ENCODE measurements at regions not wholly inside any gene's neighbourhood (a gene's known extent, or its start where the extent isn't known, plus 50 kb on each side); places are given as distances from the start of the nearest gene placed in this dataset.

- intact Hi-C loops (cut with micrococcal nuclease), result no loop called here
- no peak overlapping the region for H2AFZ ChIP-seq (ENCODE audit: insufficient read depth, low read depth, low read length, poor library complexity, severe bottlenecking)
- no peak overlapping the region for H3K27ac ChIP-seq (ENCODE audit: low read length in 2 of 2)
- H3K27ac Mint-ChIP-seq, result no peak overlapping the region
- H3K36me3 ChIP-seq (replicated peaks in 1 of 2; ENCODE audit: control extremely low read depth in 1 of 2, control insufficient read depth in 1 of 2, extremely low read depth in 1 of 2, insufficient read depth in 2 of 2, low read length in 1 of 2), result no peaks in the 10 kb centered on the region
- H3K79me2 ChIP-seq (ENCODE audit: control insufficient read depth, insufficient read depth, low read length), result no peaks in the 10 kb centered on the region
- H3K9me3 Mint-ChIP-seq (ENCODE audit: insufficient read depth), result peaks cover 2% of the 10 kb centered on the region
- TF ChIP-seq CTCF (IDR thresholded peaks at IDR 0.05) (no peak), EZH2 (IDR thresholded peaks at IDR 0.05; ENCODE audit: borderline replicate concordance, insufficient read depth, low read depth, low read length, poor library complexity, severe bottlenecking) (no peak)
- no peaks in the 10 kb centered on the region for H3K27me3 Mint-ChIP-seq
- H3K9ac ChIP-seq (ENCODE audit: low read length), result no peak overlapping the region
- H3K9me3 ChIP-seq (ENCODE audit: control extremely low read depth in 1 of 3, control insufficient read depth in 2 of 3, insufficient read depth in 1 of 3, low read length in 2 of 3), result no peaks in the 10 kb centered on the region
- no CpG with 5 or more reads among the region's 4 CpGs for WGBS (ENCODE audit: insufficient coverage)
- DNase-seq (no peak), ATAC-seq (ENCODE audit: low read depth) (no peak)
- ChIA-PET POLR2A (no interaction called here), CTCF (no interaction called here)
- H3K4me3 ChIP-seq (ENCODE audit: control extremely low read depth in 1 of 5, extremely low read depth in 1 of 5, insufficient read depth in 1 of 5, low read depth in 2 of 5, low read length in 4 of 5), result no peak overlapping the region
- no peaks in the 10 kb centered on the region for H3K4me1 ChIP-seq (ENCODE audit: control insufficient read depth in 2 of 2, insufficient read depth in 2 of 2, low read length in 2 of 2)
- no peak overlapping the region for H3K4me2 ChIP-seq (replicated peaks; ENCODE audit: low read depth, low read length, poor library complexity, severe bottlenecking)
- H4K20me1 ChIP-seq (ENCODE audit: control insufficient read depth, insufficient read depth, low read length, poor library complexity, severe bottlenecking), result no peaks in the 10 kb centered on the region
- H3K4me1 Mint-ChIP-seq, result no peaks in the 10 kb centered on the region
- H3K4me3 Mint-ChIP-seq, result no peak overlapping the region
- H3K27me3 ChIP-seq (replicated peaks in 1 of 4; ENCODE audit: control extremely low read depth in 1 of 4, control insufficient read depth in 3 of 4, insufficient read depth in 4 of 4, low read length in 3 of 4), result no peaks in the 10 kb centered on the region
Measured at GRCh38 chr13:59305896-59306295, 857.8 kb downstream of the DIAPH3 start.

DNA sequence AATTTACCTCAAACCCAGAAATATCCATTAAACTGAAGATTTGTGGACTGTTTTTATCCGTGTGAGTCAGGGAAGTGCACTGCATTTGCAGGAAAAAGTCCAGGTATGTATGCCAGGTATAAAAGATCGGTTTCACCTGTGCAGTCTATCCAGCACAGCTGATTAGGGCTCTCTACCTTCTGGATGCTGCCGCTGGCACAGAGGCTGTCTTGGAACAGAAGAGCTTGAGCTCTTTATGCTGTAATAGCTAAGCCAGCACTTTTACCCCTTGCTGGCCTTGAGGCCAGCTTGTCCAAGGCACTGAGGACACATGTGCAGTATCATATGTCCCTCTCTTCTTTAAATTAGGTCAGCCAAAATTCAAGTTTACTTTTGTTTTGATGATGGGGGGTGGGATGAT is 851.0 kb downstream of the DIAPH3 start:
- intact Hi-C loops (cut with micrococcal nuclease), result no loop called here

More for the DNA sequence above, 851.0 kb downstream of the DIAPH3 start:
- ATAC-seq (ENCODE audit: low read depth) (no peak), DNase-seq (no peak)
- Mint-ChIP-seq H3K27ac (no peak overlapping the region), H3K27me3 (no peaks in the 10 kb centered on the region), H3K4me3 (no peak overlapping the region), H3K4me1 (no peaks in the 10 kb centered on the region), H3K9me3 (ENCODE audit: insufficient read depth) (peaks cover 6% of the 10 kb centered on the region)
- H3K27ac ChIP-seq (ENCODE audit: low read length in 2 of 2), result no peak overlapping the region
- no peak overlapping the region for H2AFZ ChIP-seq (ENCODE audit: insufficient read depth, low read depth, low read length, poor library complexity, severe bottlenecking)
- H3K9me3 ChIP-seq (ENCODE audit: control extremely low read depth in 1 of 3, control insufficient read depth in 2 of 3, insufficient read depth in 1 of 3, low read length in 2 of 3), result no peaks in the 10 kb centered on the region
- H3K79me2 ChIP-seq (ENCODE audit: control insufficient read depth, insufficient read depth, low read length), result no peaks in the 10 kb centered on the region
- no peak overlapping the region for H3K4me3 ChIP-seq (ENCODE audit: control extremely low read depth in 1 of 5, extremely low read depth in 1 of 5, insufficient read depth in 1 of 5, low read depth in 2 of 5, low read length in 4 of 5)
- ChIA-PET POLR2A (no interaction called here), CTCF (no interaction called here)
- no peaks in the 10 kb centered on the region for H4K20me1 ChIP-seq (ENCODE audit: control insufficient read depth, insufficient read depth, low read length, poor library complexity, severe bottlenecking)
- H3K36me3 ChIP-seq (replicated peaks in 1 of 2; ENCODE audit: control extremely low read depth in 1 of 2, control insufficient read depth in 1 of 2, extremely low read depth in 1 of 2, insufficient read depth in 2 of 2, low read length in 1 of 2), result no peaks in the 10 kb centered on the region
- no peaks in the 10 kb centered on the region for H3K27me3 ChIP-seq (replicated peaks in 1 of 4; ENCODE audit: control extremely low read depth in 1 of 4, control insufficient read depth in 3 of 4, insufficient read depth in 4 of 4, low read length in 3 of 4)
- no peak overlapping the region for H3K9ac ChIP-seq (ENCODE audit: low read length)
- H3K4me1 ChIP-seq (ENCODE audit: control insufficient read depth in 2 of 2, insufficient read depth in 2 of 2, low read length in 2 of 2), result no peaks in the 10 kb centered on the region
- WGBS (ENCODE audit: insufficient coverage), result 88% methylated on average over 2 of the region's 3 CpGs
- no peak overlapping the region for H3K4me2 ChIP-seq (replicated peaks; ENCODE audit: low read depth, low read length, poor library complexity, severe bottlenecking)
- TF ChIP-seq EZH2 (IDR thresholded peaks at IDR 0.05; ENCODE audit: borderline replicate concordance, insufficient read depth, low read depth, low read length, poor library complexity, severe bottlenecking) (no peak), CTCF (IDR thresholded peaks at IDR 0.05) (no peak)
